Stimulated activated effector memory CD8-positive, alpha-beta T cell treated with anti-CD3 and anti-CD28 coated beads, Interleukin-12 subunit alpha, Interleukin-12 subunit beta, amount 100 ng/mL, for 72 hours (primary cell): ENCODE measurements at regions not wholly inside any gene's neighbourhood (a gene's known extent, or its start where the extent isn't known, plus 50 kb on each side); places are given as distances from the start of the nearest gene placed in this dataset.
"Not testable (repeated sequence)": the region's sequence is repeated elsewhere in the genome, so short reads cannot be mapped to it uniquely, and the experiment has no call there.

Source experiments
- ATAC-seq: fragments of 150-1000 bp; cut with Tn5 transposase; 2 replicates; pipeline ENCODE4 v1.10.0; 2021
- DNase-seq, 2 donors: peaks; one replicate each; pipeline ENCODE4 v3.0.0; 2021 to 2022; ENCODE audit warnings: low spot score in 2 of 2
- H3K27ac Mint-ChIP-seq: one replicate; pipeline ENCODE4 v1.8.0; 2022; ENCODE audit warnings: mild to moderate bottlenecking, mixed read lengths
- H3K36me3 Mint-ChIP-seq: one replicate; pipeline ENCODE4 v1.8.0; 2022; ENCODE audit warnings: mild to moderate bottlenecking, mixed read lengths
- H3K4me1 Mint-ChIP-seq: one replicate; pipeline ENCODE4 v1.8.0; 2022; ENCODE audit warnings: mixed read lengths
- H3K4me3 Mint-ChIP-seq: one replicate; pipeline ENCODE4 v1.8.0; 2022; ENCODE audit warnings: mild to moderate bottlenecking, mixed read lengths
- H3K9me3 Mint-ChIP-seq: one replicate; pipeline ENCODE4 v1.8.0; 2022; ENCODE audit warnings: mixed read lengths

DNA sequence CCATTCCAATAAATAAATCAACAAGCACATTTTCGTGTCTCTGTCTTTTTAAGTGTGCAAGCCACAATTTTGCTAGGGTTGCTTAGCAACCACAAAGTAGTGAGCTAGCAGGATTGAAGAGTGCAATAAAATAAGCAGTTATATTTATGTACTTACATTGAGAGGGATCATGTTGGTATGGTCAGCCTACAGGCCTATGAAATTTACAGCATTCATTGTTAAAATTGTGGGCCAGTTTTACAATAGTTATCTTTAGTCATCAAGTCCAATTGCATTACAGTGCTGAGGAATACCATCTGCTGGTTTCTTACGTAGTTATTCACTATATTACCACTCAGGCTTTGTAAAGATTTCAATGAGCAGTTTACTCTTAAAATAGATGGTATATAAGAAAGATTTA lies 192.5 kb upstream of the POT1 start:
- Mint-ChIP-seq H3K36me3 (no peaks in the 10 kb centered on the region), H3K9me3 (no peaks in the 10 kb centered on the region), H3K27ac (no peak overlapping the region), H3K4me1 (no peaks in the 10 kb centered on the region), H3K4me3 (no peak overlapping the region)
- DNase-seq (no peak), ATAC-seq (no peak)

DNA sequence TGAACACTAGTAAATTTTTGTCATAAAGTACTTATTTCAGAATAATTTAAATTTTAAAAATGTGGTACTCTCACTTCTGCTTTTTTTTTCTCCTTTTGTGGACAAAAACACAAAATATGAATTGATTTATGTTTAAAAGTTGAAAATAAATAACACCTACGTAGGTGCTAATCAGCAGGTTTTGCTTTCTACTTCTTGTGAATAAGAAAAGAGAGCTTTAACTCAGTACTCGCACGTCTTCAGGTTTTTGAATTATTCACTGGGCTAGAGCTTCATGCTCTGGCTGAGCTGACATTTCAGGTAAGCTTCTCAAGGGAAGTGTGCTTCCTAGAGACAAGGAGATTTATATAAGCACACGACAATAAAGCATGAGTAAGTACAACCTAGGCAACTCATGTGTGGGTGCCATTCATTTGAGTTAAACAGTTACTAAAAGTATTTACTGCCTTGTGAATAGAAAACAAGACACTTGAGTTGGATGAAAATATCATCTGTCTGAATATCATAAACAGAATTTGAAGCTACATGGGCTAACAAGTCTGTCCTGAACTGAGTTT lies 190.0 kb upstream of the POT1 start:
- H3K36me3 Mint-ChIP-seq = no peaks in the 10 kb centered on the region
- H3K9me3 Mint-ChIP-seq = peaks cover 2% of the 10 kb centered on the region
- no peak overlapping the region for H3K27ac Mint-ChIP-seq
- no peak overlapping the region for H3K4me3 Mint-ChIP-seq
- ATAC-seq = no peak
- no peaks in the 10 kb centered on the region for H3K4me1 Mint-ChIP-seq
- DNase-seq = no peak

DNA sequence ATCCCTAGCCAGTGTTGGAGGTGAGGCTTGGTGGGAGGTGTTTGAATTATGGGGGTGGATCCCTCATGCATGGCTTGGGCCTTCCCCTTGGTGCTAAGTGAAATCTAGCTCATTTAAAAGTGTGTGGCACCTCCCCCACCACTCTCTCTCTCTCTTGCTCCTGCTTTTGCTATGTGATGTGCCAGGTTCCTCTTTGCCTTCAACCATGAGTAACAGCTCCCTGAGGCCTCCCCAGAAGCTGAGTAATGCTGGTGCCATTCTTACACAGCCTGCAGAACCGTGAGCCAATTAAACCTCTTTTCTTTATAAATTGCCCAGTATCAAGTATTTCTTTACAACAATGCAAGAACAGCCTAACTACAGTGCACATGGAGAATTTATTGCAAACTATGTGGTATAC lies 188.8 kb upstream of the POT1 start:
- Mint-ChIP-seq H3K36me3 (no peaks in the 10 kb centered on the region), H3K9me3 (peaks cover 5% of the 10 kb centered on the region), H3K4me3 (no peak overlapping the region), H3K4me1 (no peaks in the 10 kb centered on the region), H3K27ac (no peak overlapping the region)
- ATAC-seq (no peak), DNase-seq (no peak)

DNA sequence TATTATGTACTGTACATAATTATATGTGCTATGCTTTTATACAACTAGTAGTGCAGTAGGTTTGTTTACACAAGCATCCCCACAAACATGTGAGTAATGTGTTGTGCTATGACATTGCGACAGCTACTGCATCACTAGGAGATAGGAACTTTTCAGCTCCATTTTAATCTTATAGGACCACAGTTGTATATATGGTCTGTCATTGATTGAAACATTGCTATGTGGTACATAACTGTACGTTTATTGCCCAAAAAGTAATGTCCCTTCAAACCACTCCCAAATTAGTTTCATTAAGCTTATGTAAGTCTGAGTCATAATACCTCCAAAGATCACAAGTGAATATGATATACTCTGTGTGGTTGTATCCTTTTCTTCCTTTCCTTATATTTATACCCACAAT lies 183.2 kb upstream of the POT1 start:
- no peaks in the 10 kb centered on the region for H3K36me3 Mint-ChIP-seq
- ATAC-seq = no peak
- H3K9me3 Mint-ChIP-seq = peaks cover 22% of the 10 kb centered on the region
- no peak overlapping the region for H3K27ac Mint-ChIP-seq
- no peak for DNase-seq
- H3K4me3 Mint-ChIP-seq = no peak overlapping the region
- H3K4me1 Mint-ChIP-seq = no peaks in the 10 kb centered on the region

DNA sequence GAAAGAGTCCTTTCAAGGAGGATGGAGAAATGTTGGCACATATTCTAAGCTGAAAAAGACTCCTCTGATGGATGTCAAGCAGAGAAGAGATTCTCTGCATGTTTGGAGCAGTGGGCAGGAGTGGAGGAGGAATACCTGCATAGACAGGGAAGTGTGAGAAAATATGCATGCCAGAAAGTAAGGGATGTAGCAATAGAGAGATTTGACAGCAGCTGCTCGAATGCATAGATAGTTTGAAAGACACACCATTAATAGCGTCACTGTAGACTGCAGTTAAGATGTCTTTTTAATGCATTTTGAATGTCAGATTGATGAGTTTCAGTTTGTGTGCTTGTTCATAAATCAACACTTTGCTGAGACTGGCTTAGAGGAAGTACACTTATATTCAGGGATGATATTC lies 169.9 kb upstream of the POT1 start:
- H3K4me1 Mint-ChIP-seq = no peaks in the 10 kb centered on the region

DNA sequence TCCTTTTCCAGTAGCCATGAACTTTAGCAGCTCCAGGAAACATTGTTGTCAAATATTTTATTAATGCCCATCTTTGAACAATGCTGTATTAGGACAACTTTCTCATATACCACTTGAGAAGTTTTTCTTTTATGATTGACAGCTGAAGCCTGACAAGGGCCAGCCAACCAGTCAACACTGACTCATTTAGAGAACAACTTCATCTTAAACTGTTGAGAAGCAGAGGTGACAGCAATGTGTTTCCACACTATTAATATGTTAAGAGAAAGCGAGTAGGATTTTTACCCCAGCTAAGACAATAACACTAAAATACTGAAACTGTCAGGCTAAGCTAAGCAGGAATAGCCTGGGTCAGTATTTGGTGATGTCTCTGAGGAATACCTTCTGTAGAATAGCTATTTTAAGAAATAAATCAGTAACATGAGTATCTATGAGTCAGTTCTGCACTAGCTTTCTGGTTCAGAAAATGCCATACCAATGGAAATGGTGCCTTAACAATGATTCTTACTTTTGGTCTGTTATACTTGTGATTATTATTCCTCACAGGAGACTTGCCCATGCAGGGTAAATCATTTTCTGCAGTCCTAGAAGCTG lies 168.8 kb upstream of the POT1 start:
- no peak overlapping the region for H3K4me3 Mint-ChIP-seq
- no peaks in the 10 kb centered on the region for H3K36me3 Mint-ChIP-seq
- ATAC-seq = no peak
- no peak for DNase-seq
- H3K27ac Mint-ChIP-seq = no peak overlapping the region
- H3K4me1 Mint-ChIP-seq = no peaks in the 10 kb centered on the region
- H3K9me3 Mint-ChIP-seq = peaks cover 12% of the 10 kb centered on the region

More for the DNA sequence above, 169.9 kb upstream of the POT1 start:
- peaks cover 12% of the 10 kb centered on the region for H3K9me3 Mint-ChIP-seq
- no peak overlapping the region for H3K4me3 Mint-ChIP-seq
- no peak for DNase-seq
- no peak for ATAC-seq
- no peak overlapping the region for H3K27ac Mint-ChIP-seq
- H3K36me3 Mint-ChIP-seq = no peaks in the 10 kb centered on the region

DNA sequence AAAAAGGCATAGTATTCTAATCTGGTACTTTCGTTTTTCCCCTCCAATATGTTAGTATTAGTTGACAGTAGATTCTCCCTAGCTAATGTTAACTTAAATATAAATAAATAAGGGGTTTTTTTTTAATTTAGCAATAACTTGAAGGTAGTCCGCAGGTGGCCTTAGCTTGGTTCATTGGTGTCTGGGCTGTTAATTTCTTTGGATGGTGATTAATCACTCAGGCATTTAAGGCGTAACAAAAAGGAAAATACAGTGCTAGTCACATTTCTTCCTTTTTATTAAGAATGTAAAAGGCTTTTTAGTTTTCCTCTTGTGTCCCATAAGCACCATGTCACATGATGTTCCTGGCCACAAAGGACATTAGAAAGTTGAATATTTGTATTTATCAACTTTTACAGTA lies 161.0 kb upstream of the POT1 start:
- no peak overlapping the region for H3K4me3 Mint-ChIP-seq
- no peak overlapping the region for H3K27ac Mint-ChIP-seq
- ATAC-seq (no peak), DNase-seq (no peak)
- no peaks in the 10 kb centered on the region for H3K4me1 Mint-ChIP-seq
- no peaks in the 10 kb centered on the region for H3K9me3 Mint-ChIP-seq
- H3K36me3 Mint-ChIP-seq = no peaks in the 10 kb centered on the region

DNA sequence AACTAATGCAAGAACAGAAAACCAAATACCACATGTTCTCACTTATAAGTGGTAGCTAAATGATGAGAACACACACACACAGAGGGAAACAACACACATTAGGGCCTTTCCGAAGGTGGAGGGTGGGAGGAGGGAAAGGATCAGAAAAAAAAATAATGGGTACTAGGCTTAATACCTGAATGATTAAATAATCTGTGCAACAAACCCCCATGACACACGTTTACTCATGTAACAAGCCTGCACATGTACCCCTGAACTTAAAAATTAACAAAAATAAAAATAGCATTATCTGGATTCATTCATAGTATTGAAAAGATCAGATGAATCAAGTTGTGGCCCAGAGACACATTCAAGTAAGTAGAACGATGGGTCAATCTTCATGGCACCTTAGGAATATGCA lies 159.5 kb upstream of the POT1 start:
- DNase-seq (no peak), ATAC-seq (no peak)
- peaks cover 6% of the 10 kb centered on the region for H3K9me3 Mint-ChIP-seq
- H3K36me3 Mint-ChIP-seq = no peaks in the 10 kb centered on the region
- no peaks in the 10 kb centered on the region for H3K4me1 Mint-ChIP-seq
- no peak overlapping the region for H3K27ac Mint-ChIP-seq
- H3K4me3 Mint-ChIP-seq = no peak overlapping the region

DNA sequence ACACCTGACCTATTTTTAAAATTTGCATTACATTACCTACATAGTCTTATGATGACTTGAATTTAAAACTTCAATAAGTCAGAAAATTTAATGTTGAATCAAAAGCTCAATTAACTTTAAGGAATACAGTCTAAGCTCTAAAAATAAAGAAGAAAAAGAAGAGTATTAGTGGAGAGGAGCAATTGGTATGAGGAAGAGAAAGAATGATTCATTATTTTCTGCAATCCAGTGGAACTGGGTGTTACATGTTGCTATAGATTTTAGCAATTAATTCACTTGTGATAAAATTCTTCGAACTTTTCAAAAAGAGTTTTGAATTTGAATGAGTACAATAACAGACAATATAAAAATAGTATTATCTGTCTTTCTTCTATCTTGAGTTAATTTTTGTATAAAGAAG lies 158.9 kb upstream of the POT1 start:
- no peak overlapping the region for H3K27ac Mint-ChIP-seq

DNA sequence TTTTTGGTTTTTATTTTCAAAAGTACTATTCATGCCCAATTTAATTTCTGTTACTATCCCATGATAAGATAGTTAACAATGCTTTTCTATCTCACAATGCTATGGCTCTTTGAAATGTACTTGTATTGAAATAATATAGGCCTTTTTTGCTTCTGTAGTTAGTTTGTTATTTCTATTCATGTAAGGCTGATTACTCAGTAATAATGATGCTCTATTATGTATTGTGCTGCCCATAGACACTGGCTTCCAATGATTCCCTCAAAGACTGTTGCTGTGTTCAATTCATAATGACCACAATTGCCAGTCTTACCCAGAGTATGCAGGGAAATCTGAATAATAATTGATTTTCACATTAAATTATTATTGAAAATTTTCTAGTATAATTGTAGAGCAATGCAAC lies 155.5 kb upstream of the POT1 start:
- Mint-ChIP-seq H3K27ac (no peak overlapping the region), H3K4me3 (no peak overlapping the region), H3K36me3 (no peaks in the 10 kb centered on the region), H3K4me1 (no peaks in the 10 kb centered on the region), H3K9me3 (peaks cover 9% of the 10 kb centered on the region)
- ATAC-seq = no peak
- DNase-seq = no peak

More for the DNA sequence above, 158.9 kb upstream of the POT1 start:
- DNase-seq (no peak), ATAC-seq (no peak)
- Mint-ChIP-seq H3K9me3 (peaks cover 6% of the 10 kb centered on the region), H3K4me3 (no peak overlapping the region), H3K4me1 (no peaks in the 10 kb centered on the region), H3K36me3 (no peaks in the 10 kb centered on the region)

DNA sequence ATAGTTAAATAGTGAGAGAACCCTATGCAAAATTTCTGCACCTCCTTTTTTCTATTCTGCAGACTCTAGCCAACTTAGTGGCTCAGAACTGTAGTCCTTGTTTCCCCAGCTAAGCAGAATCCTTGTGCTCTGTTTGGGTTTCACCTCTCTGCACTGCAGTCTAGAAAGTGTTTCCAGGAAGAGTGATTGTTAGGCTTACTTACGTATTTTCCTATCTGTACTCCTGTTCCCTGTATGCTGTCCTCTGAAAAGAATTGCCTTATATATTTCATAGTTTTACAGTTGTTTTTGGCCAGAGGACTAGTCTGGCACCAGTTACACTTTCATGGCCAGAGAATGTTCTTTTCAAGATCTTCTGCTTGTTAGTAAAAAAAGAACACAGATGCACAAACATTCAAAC lies 154.6 kb upstream of the POT1 start:
- no peaks in the 10 kb centered on the region for H3K4me1 Mint-ChIP-seq
- DNase-seq = no peak
- no peaks in the 10 kb centered on the region for H3K36me3 Mint-ChIP-seq
- H3K27ac Mint-ChIP-seq = no peak overlapping the region
- H3K9me3 Mint-ChIP-seq = peaks cover 9% of the 10 kb centered on the region
- H3K4me3 Mint-ChIP-seq = no peak overlapping the region
- no peak for ATAC-seq

DNA sequence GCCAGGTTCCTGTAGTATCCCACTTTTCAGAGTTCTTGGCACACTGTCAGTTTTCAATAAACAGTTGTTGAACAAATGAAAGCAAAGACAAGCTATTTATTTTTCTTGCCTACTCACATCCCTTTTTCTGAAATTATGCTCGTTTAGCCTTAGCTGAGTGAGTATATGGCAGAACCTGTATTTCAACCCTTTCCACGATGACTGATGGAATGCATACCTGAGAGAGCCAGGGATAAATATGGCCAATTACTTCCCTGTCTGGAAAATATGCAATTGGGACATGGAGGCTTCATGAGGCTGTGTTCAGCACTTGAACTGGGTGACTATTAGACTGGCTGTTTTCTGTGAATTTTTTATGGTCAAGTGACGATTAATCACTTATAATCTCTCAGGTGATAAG lies 144.5 kb upstream of the POT1 start:
- H3K4me1 Mint-ChIP-seq = no peaks in the 10 kb centered on the region
- DNase-seq (no peak), ATAC-seq (no peak)
- peaks cover 15% of the 10 kb centered on the region for H3K9me3 Mint-ChIP-seq
- no peak overlapping the region for H3K27ac Mint-ChIP-seq
- no peaks in the 10 kb centered on the region for H3K36me3 Mint-ChIP-seq
- no peak overlapping the region for H3K4me3 Mint-ChIP-seq

DNA sequence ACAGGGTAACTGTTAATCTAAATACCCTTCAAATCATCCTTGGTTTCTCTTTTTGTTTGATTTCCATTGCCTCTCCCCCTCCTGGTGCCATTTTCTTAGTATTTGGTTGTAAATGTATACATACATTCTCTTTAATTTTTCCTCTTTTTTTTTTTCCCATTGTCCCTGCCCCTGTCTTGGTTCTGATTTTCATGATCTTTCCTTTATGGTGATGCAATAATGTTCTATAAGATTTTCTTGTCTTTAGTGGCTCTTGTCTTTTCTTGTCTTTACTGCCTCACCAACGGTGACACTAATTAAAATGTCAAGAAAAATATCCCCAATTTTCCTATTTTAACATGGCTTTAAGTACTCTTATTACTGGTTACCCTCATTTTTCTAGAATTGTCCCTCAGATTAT lies 135.9 kb upstream of the POT1 start:
- Mint-ChIP-seq H3K4me1 (no peaks in the 10 kb centered on the region), H3K36me3 (peaks cover 5% of the 10 kb centered on the region), H3K4me3 (no peak overlapping the region), H3K27ac (no peak overlapping the region), H3K9me3 (peaks cover 4% of the 10 kb centered on the region)
- no peak for DNase-seq
- no peak for ATAC-seq

DNA sequence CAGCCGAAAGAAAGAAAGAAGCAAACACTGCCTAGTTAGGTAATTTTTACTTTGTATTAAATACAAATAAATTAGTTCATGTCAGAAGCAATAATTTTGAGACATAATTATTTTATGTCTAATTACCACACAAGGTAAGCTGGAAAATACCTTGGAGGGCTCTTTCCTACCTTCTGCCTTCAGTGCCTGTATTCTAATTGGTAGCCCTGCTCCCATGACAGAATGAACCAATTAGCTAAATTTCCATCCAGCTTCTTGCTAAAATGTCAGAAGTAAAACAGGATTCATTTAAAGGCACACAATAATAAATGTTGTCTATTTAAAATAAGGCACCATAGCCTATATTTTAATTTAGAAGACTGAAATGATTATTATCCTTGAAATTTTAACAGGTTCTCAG lies 135.4 kb upstream of the POT1 start:
- no peak overlapping the region for H3K4me3 Mint-ChIP-seq
- H3K9me3 Mint-ChIP-seq = peaks cover 4% of the 10 kb centered on the region
- H3K27ac Mint-ChIP-seq = no peak overlapping the region
- DNase-seq (no peak), ATAC-seq (no peak)
- H3K36me3 Mint-ChIP-seq = peaks cover 5% of the 10 kb centered on the region
- no peaks in the 10 kb centered on the region for H3K4me1 Mint-ChIP-seq

DNA sequence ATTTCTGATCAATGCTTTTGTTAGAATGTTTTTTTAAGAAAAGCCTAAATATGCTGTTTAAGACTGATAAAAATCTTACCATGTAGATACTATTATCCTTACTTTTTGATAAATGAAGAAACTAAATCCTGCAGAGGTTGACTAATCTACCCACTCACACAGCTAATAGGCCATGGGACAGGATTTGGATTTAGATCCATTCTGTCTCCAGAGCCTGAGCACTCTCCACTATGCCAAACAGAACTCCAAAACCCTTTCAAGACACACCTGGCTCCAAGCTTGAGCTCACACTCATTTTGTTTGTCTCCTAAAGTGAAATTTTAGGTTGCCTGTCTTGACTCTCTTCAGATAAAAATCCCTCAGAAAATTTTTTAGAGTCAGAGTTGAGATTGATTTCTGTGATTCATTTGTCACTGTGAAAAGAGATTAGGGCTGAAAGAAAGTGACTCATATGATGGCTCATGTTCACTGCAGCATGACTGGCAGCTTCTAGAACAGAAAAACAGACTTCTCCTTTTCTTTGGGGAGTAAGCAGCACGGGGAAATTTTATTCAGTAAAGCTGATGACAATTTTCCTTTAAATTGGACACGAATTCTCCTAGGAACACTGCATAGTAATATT lies 132.3 kb upstream of the POT1 start:
- Mint-ChIP-seq H3K4me3 (no peak overlapping the region), H3K9me3 (peaks cover 6% of the 10 kb centered on the region), H3K36me3 (peaks cover 5% of the 10 kb centered on the region), H3K27ac (no peak overlapping the region), H3K4me1 (no peaks in the 10 kb centered on the region)
- no peak for ATAC-seq
- DNase-seq = no peak

DNA sequence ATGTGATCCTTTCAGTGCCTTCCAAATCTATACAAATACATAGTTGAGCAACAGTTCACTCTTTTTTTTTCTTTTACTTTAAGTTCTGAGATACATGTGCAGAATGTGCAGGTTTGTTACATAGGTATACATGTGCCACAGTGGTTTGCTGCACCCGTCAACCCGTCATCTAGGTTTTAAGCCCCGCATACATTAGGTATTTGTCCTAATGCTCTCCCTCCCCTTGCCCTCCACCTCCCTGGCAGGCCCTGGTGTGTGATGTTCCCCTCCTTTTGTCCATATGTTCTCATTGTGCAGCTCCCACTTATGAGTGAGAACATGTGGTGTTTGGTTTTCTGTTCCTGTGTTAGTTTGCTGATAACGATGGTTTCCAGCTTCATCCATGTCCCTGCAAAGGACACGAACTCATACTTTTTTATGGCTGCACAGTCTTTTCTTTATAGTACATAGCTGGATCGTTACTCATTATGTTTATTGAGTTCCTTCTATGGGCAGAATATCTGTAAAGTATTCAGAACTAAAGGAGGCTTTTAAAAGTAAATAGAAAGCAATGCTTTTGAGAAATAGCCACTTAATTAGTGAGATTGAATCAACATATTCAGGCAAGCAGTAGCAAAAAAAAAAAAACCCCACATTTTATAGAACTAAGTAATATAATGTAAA lies 131.6 kb upstream of the POT1 start:
- H3K27ac Mint-ChIP-seq, DNase-seq, H3K4me1 Mint-ChIP-seq, H3K4me3 Mint-ChIP-seq, H3K36me3 Mint-ChIP-seq, ATAC-seq, H3K9me3 Mint-ChIP-seq: not testable (repeated sequence)
